ENCODE measurements at regions not wholly inside any gene's neighbourhood (a gene's known extent, or its start where the extent isn't known, plus 50 kb on each side); places are given as distances from the start of the nearest gene placed in this dataset.

DNA sequence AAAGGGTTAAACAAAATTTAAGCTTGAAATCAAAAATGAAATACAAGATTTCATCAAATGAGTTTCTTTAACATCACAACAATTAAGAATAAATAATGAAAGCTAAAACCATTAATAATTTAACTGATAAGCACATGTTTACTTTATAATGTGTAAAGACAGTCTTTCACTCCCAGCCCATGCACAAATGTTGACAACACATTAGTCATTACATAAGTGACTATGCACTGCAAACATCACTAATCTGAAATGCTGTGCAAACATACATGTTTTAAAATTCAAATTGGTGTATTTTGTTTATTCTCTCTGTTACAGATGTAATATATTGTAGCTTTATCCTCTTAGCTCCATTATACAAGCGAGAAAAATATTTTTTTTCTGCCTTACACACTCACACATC is 220.6 kb upstream of the CPXCR1 start:
- peaks cover 3% of the 10 kb centered on the region for H3K9me3 Mint-ChIP-seq
- no peaks in the 10 kb centered on the region for H3K27me3 Mint-ChIP-seq (ENCODE audit: low read depth)
- no peak overlapping the region for H3K4me3 Mint-ChIP-seq
- H3K36me3 Mint-ChIP-seq (ENCODE audit: low read depth) = no peaks in the 10 kb centered on the region
- TF ChIP-seq, protein P1, sequence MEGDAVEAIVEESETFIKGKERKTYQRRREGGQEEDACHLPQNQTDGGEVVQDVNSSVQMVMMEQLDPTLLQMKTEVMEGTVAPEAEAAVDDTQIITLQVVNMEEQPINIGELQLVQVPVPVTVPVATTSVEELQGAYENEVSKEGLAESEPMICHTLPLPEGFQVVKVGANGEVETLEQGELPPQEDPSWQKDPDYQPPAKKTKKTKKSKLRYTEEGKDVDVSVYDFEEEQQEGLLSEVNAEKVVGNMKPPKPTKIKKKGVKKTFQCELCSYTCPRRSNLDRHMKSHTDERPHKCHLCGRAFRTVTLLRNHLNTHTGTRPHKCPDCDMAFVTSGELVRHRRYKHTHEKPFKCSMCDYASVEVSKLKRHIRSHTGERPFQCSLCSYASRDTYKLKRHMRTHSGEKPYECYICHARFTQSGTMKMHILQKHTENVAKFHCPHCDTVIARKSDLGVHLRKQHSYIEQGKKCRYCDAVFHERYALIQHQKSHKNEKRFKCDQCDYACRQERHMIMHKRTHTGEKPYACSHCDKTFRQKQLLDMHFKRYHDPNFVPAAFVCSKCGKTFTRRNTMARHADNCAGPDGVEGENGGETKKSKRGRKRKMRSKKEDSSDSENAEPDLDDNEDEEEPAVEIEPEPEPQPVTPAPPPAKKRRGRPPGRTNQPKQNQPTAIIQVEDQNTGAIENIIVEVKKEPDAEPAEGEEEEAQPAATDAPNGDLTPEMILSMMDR (IDR thresholded peaks at IDR 0.05; ENCODE audit: unreplicated experiment in 3 of 3) = no peak
- H3K27ac Mint-ChIP-seq = no peak overlapping the region
- no peaks in the 10 kb centered on the region for H3K4me1 Mint-ChIP-seq

- Mint-ChIP-seq H3K4me1 (peaks cover 5% of the 10 kb centered on the region), H3K36me3 (ENCODE audit: low read depth) (no peaks in the 10 kb centered on the region), H3K27me3 (ENCODE audit: low read depth) (no peaks in the 10 kb centered on the region), H3K27ac (no peak overlapping the region), H3K9me3 (no peaks in the 10 kb centered on the region), H3K4me3 (no peak overlapping the region)
- TF ChIP-seq, protein P1 (IDR thresholded peaks at IDR 0.05; ENCODE audit: unreplicated experiment in 3 of 3) = no peak
Observed at GRCh38 chrX:88558421-88558820, 188.6 kb upstream of the CPXCR1 start.

GRCh38 chrX:88560673-88561330 is 186.2 kb upstream of the CPXCR1 start:
- H3K27ac Mint-ChIP-seq = peak overlapping the region in 2 of 3 experiments; percentile 18 to 53
- TF ChIP-seq, protein P1 (IDR thresholded peaks at IDR 0.05; ENCODE audit: unreplicated experiment in 3 of 3) = no peak
- no peaks in the 10 kb centered on the region for H3K27me3 Mint-ChIP-seq (ENCODE audit: low read depth)
- H3K4me3 Mint-ChIP-seq = no peak overlapping the region
- peaks cover 5% of the 10 kb centered on the region for H3K4me1 Mint-ChIP-seq
- H3K9me3 Mint-ChIP-seq = peaks cover 4% of the 10 kb centered on the region
- H3K36me3 Mint-ChIP-seq (ENCODE audit: low read depth) = no peaks in the 10 kb centered on the region

DNA sequence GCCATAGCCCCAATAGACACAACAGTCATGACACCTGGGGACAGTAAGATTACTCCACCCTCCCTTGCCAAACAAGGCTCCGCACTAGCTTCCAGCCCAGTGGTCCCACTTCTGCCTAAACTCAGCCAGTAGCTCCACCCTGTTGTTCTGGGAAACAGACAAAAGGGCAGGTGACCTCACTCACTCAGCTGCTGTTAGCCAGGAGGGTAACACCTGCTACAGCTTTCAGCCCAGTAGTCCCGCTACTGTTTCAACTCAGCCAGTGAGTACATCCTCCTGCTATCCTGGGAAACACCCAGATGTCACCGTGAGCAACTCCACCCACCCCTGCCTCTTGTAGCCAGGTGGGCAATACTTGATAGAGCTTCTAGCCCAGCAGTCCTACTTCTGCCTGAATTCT is 162.7 kb upstream of the CPXCR1 start:
- Mint-ChIP-seq H3K36me3 (ENCODE audit: low read depth) (no peaks in the 10 kb centered on the region), H3K27ac (no peak overlapping the region), H3K27me3 (ENCODE audit: low read depth) (no peaks in the 10 kb centered on the region), H3K4me1 (no peaks in the 10 kb centered on the region), H3K9me3 (peaks cover 25% of the 10 kb centered on the region), H3K4me3 (no peak overlapping the region)
- TF ChIP-seq, protein P1 (IDR thresholded peaks at IDR 0.05; ENCODE audit: unreplicated experiment in 3 of 3) = no peak

DNA sequence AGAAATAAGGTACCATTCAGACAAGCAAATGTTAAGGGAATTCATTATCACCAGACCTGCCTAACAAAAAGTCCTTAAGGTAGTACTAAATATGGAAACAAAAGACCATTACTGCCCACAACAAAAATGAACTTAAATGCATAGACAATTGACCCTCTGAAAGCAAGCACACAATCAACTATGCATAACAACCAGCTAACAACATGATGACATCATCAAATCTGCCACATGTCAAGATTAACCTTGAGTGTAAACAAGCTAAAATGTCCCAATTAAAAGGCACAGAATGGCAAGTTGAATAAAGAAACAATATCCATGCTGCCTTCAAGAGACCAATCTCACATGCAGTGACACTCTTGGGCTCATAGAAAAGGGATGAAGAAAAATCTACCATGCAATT is 160.7 kb upstream of the CPXCR1 start:
- Mint-ChIP-seq H3K27ac (no peak overlapping the region), H3K4me3 (no peak overlapping the region), H3K27me3 (ENCODE audit: low read depth) (no peaks in the 10 kb centered on the region)

More for the DNA sequence above, 160.7 kb upstream of the CPXCR1 start:
- TF ChIP-seq, protein P1 (IDR thresholded peaks at IDR 0.05; ENCODE audit: unreplicated experiment in 3 of 3) = no peak
- Mint-ChIP-seq H3K9me3 (peaks cover 24% of the 10 kb centered on the region), H3K4me1 (no peaks in the 10 kb centered on the region), H3K36me3 (ENCODE audit: low read depth) (no peaks in the 10 kb centered on the region)
